MM.1S (cell line): ENCODE measurements at regions not wholly inside any gene's neighbourhood (a gene's known extent, or its start where the extent isn't known, plus 50 kb on each side); places are given as distances from the start of the nearest gene placed in this dataset.

ENCODE experiments used
- CTCF ChIP-seq: fragments of 300-600 bp; sonication (generic); IDR thresholded peaks from 2 replicates; pipeline ENCODE4 v1.5.1; 2016; ENCODE audit warnings: antibody characterized with exemption, low read length, mixed read lengths
- EZH2 ChIP-seq: fragments of 300-600 bp; sonication (generic); optimal IDR thresholded peaks from 2 replicates; pipeline ENCODE3; 2017; ENCODE audit warnings: low read depth, mild to moderate bottlenecking, antibody characterized with exemption, low read length, mixed read lengths
- EZH2phosphoT487 ChIP-seq: fragments of 300-600 bp; sonication (generic); IDR thresholded peaks from 2 replicates; pipeline ENCODE4 v1.6.1; 2018; ENCODE audit warnings: antibody characterized with exemption, low read length

GRCh38 chr17:70235252-70235651 lies 65.9 kb downstream of the KCNJ2 start:
- no peak for TF ChIP-seq CTCF
- no peak for TF ChIP-seq EZH2
- TF ChIP-seq EZH2phosphoT487: no peak
